Epidermal melanocyte (primary cell): ENCODE measurements at regions not wholly inside any gene's neighbourhood (a gene's known extent, or its start where the extent isn't known, plus 50 kb on each side); places are given as distances from the start of the nearest gene placed in this dataset.
"Not testable (repeated sequence)": the region's sequence is repeated elsewhere in the genome, so short reads cannot be mapped to it uniquely, and the experiment has no call there.

Experiments used
- DNase-seq: peaks from one replicate; pipeline ENCODE4 v3.0.0; 2011; ENCODE audit warnings: low spot score; ENCODE audit not compliant: insufficient read length

DNA sequence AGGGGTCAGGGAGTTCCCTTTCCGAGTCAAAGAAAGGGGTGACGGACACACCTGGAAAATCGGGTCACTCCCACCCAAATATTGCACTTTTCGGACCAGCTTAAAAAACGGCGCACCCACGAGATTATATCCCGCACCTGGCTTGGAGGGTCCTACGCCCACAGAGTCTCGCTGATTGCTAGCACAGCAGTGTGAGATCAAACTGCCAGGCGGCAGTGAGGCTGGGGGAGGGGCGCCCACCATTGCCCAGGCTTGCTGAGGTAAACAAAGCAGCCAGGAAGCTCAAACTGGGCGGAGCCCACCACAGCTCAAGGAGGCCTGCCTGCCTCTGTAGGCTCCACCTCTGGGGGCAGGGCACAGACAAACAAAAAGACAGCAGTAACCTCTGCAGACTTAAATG lies 88.8 kb upstream of the IFNG-AS1 start:
- DNase-seq = not testable (repeated sequence)

DNA sequence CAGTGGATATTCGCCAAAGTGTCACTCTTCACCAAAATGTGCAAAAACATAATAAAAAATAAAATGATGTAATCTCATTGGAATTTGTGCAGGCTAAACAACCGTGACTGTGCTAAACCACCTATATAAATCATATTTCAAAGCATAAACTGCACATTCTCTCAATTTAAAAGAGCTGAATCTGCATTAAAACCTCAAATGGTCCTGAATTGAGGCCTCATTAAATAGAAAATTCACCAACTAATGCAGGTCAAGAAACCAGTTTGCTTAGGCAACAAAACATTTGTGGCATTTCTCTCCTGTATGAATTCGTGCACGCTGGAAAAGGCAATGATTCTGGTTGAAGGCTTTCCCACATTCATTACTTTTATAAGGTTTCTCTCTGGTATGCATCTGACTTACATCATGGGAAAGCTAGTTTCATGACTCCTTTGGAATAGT lies 80.1 kb upstream of the IFNG-AS1 start:
- no peak for DNase-seq

DNA sequence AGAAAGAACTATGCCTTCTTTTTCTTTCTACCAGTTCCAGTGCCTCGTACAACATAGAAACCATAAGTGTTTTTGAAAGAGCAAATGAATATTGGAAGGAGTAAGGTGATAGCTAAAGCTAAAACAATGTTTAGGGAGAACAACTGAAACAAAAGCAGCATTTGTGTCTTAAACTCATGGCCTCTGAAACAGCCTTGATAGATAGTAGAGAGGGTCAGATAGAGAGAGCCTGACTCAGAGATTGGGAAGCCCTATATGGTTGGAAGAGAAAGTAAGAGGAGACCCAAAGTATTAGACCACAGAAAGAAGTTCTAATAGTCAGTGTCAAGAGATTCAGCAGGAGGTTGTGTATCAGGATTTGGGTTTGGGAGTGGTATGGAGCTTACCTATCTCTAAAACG lies 79.6 kb upstream of the IFNG-AS1 start:
- DNase-seq = no peak

DNA sequence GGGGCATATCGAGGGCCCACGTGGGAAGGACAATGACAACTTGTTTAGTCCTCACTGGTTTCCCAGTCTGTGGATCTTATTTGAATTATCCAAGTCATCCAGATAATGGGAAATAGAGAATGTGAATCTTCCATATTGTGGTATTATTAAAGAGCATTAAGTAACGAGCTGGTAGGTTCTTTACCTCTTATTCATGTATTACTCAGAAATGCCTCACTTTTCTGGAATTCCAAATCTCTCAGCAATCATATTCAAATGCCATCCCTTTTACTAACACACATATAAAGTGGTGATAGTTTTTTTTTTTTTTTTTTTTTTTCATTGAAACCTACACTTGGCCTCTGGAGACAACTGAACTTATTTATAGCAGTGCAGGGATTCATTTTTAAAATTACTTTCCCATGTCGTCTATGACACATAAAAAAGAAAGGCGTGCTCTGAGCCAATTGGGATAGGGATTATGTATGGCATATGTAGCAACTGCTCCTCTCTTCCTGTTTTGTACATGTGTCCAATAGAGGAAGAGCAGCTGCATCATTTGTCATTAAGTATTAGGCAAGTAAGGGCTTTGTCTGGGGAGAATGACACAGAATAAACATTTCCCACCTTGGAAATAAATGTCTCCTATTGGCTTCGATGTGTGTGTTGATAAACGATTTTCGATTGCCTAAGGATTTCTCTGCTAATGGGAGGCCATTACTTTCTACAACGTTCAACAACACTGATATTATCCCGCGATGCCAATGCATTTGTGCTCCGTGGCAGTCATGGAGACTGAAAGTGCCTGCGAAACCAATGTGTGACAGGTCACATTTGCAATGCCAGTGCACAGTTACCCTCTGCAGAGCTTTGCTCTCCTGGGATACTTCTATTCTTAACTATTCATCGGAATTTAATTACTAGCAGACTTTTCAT lies 78.6 kb upstream of the IFNG-AS1 start:
- no peak for DNase-seq

GRCh38 chr12:67911275-67911600 lies 78.0 kb upstream of the IFNG-AS1 start:
- DNase-seq = no peak

DNA sequence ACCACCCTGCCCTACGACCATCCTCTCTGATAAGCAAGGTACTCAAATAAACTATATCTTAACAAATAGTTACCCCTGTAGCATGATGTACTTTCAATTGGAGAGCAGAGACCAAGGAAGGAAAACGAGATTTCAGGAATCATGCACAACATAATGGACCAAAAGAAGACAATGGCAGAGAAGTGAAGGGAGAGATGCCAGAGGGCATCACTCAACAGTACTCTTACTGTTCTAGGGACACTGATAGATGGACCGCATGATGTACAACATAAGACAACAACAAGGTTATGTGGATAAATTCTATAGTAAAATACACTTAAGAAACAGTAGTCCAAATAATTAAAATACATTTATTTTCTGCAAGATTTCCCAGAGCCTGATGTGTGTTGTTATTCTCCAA lies 77.5 kb upstream of the IFNG-AS1 start:
- DNase-seq = no peak

- no peak for DNase-seq
Measured at GRCh38 chr12:67915335-67915851, 73.9 kb upstream of the IFNG-AS1 start.

- DNase-seq = no peak
Measured at GRCh38 chr12:67916266-67916970, 72.8 kb upstream of the IFNG-AS1 start.

GRCh38 chr12:67917811-67918210 lies 71.4 kb upstream of the IFNG-AS1 start:
- no peak for DNase-seq

- no peak for DNase-seq
Measured at GRCh38 chr12:67918441-67918840, 70.8 kb upstream of the IFNG-AS1 start.

DNA sequence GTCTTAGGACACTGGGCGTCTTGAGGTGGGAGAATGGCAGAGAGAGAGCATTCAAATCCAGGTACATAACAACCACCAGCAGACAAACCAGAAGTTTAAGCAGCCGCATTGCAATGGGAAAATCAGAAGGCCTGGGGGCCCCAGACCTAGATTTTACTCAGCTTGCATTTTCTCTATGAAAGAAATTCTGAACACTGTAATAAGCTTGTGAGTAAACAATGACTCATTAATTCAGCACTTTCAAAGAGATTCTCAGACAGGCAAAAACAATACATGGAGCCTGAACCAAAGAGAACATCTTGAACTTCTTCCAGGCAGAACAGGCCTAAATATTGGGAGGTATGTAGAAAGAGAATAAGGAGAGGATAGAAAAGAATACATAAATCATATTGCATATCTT lies 69.8 kb upstream of the IFNG-AS1 start:
- DNase-seq = no peak

- no peak for DNase-seq
Measured at GRCh38 chr12:67920413-67920812, 68.8 kb upstream of the IFNG-AS1 start.

- DNase-seq = no peak
Measured at GRCh38 chr12:67921286-67921685, 68.0 kb upstream of the IFNG-AS1 start.

DNA sequence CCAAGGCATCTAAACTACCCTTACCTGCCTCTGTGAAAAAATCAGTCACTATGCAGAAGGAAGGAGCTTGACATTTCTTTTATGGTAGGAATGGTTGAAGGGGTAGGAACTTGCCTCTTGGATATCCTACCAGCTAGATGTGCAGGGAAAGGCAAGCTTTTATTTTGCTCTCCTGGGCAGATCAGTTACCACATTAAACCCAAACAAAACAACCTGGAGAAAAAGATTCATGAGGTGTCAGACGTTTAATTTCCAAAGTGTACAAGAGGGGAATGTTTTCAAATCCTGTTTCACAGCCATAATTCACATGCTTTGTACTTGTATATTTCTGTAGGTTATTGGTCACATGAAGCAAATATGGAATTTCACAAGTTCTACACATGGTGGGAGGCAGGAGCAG lies 67.0 kb upstream of the IFNG-AS1 start:
- no peak for DNase-seq

DNA sequence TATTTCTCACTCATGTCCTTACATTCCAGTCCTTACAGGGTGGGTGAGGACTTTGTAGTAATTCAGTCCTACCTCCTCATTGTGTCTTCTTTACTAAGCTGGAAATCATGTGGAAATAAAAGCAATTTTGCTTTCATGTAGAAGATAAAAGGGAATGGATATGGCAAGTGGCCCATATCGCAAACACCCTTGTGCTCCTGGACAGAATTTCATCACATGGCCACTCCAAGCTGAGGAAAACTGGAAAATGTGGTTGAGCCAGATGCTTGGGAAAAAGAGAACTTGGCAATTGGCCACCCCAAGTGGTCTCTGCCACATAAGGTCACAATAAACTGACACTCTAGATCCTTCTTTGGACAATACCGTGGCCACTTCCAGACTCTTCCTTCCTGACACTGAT lies 64.2 kb upstream of the IFNG-AS1 start:
- no peak for DNase-seq

DNA sequence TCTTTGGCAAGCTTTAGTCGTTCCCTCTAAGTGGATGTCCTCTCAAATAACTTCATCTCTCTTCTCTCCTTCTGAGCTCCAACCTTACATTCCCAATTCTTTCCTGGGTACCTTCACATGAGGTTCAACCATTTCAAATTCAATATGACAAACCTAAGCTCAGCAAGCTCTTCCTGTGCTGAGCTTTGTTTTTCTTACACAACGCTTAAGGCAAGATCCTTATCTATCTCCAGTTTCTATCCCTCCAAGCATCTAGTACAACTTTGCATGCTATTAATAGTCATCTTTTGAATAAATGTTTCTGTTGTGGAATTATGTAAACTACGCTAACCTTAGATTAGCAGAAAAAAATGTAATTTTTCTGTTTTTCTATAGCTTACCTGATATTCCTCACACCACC lies 63.7 kb upstream of the IFNG-AS1 start:
- no peak for DNase-seq

GRCh38 chr12:67926063-67926462 lies 63.2 kb upstream of the IFNG-AS1 start:
- no peak for DNase-seq

DNA sequence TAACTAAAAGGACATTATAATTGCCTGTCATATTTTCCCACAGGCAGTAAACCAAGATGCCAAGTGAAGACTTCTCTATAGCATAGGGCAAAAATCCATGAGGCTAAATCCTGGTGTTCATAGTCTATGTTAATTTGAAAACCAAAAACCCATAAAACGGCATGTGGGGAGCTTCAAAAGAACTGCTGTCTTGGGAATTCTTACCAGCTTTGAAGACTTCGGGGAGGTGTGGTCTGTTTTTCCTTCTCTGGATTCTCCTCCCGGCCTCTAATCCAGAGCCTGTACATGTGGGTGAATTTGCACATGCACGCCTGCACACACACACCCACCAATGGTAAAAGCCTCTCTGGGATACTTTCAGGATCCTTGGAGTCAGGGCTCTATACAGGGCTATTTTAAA lies 61.9 kb upstream of the IFNG-AS1 start:
- no peak for DNase-seq

DNA sequence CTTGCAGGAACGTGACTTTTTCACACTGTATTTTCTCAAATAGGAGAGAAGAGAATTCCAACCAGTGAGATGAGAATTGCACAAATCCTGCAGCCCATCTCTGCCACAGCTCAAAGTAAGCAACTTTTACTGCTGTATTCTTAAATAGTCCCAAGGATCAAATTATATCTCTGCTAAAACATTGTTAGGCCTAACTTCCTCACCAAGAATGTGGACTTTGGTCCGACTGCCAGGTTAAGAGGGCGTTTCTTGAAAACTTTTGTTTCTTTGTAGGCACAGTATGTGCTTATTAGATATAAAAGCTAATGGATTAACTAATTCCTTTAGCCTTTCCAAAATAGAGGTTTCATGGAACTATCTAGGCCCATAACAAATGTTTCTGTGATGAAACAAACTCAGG lies 61.4 kb upstream of the IFNG-AS1 start:
- no peak for DNase-seq

DNA sequence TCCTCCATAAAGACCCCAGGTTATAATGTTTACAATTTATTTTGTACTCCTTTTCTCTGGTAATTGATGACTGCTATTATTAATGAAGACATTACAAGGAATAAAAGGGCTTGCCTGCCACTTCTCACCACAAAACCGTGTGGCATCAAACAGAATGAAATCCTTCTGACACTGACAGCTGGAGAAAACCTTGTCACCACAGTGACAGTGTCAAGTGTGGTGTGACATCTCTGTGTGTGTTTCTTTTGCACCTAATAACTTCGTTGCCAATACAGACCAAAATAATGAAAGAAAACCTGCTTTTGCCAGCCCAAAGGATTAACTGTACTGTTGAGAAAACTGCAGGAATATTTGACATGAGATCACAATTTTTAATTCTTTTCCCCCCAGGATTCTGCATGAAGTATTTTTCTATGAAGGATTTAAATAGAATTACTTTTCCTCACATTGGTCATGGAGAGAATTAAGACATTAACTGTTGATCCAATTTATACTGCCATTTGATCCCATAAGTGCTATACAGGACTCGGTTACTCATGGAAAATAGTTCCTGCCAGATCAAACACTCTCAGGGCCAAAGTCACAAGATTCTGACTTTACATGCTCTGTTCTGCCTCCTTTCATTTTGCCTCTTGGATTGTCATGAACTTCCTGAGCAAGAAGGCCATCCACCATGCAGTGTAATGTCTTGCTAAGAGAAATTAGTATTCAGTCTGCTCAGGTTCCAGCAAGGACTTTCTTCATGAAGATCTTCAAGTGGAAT lies 60.4 kb upstream of the IFNG-AS1 start:
- DNase-seq = no peak

- DNase-seq = no peak
Measured at GRCh38 chr12:67929384-67929772, 59.9 kb upstream of the IFNG-AS1 start.

DNA sequence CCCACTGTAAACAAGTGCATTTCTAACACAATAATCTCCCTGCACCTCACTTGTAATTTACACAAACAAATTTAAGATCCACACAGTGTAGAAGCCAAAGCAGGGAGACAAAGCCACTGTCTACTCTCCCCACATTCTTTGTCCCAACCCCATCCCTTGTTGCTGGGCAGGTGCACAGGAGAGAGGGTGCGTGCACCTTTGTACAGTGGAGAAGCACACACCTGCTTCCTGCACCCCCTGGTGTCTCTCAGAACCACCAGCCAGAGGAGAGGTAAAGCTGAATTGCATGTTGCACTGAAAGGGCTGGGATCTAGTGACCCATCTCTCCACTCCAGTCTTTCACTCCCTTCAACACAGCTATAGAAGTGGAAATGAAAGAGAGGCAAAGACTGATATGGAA lies 51.4 kb upstream of the IFNG-AS1 start:
- no peak for DNase-seq
